ENCODE measurements at regions not wholly inside any gene's neighbourhood (a gene's known extent, or its start where the extent isn't known, plus 50 kb on each side); places are given as distances from the start of the nearest gene placed in this dataset.
A peak's percentile ranks its signal among the peaks of the same experiment; 100 is the strongest.

DNA sequence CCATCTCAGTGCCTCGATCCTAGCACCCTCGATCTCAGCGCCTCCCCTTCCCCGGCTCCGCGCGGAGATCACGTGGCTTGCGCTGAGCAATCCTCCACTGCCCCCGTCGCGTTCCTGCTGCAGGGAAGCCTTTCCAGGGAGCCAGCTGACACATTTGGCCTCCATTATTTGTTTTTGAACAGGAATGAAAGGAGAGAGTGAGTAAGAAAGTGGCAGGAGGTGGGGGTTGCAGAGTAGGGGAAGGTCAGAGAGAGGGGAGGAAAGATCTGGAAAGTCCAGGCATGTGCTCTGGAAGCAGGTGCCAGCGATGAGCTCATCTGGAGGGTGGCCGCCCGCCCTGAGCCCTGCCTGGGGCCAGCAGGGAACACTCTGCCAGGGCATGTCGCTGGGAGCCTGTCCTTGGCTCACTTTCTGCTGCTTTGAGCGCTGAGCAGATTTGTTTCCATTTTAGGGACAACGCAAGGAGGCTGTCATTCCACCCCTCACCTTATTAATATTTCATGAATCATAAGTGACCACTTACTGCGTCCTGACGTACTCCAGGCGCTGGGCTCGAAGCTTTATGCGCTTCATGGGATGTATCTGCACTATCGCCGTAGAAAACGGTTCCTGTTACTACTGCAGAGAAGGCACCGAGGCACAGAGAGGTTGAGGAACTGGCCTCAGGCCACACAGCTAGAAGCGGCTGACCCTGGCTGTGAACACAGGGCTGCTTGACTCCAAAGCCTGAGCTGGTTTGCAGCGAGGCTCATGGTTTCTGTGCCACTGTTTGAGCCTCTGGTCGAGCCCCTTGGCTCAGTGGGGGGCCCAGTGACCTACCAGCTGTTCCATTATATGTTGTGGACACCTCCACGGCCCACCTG lies 283.1 kb downstream of the SEC14L1 start:
- intact Hi-C loops (cut with DNase I): no loop called here

DNA sequence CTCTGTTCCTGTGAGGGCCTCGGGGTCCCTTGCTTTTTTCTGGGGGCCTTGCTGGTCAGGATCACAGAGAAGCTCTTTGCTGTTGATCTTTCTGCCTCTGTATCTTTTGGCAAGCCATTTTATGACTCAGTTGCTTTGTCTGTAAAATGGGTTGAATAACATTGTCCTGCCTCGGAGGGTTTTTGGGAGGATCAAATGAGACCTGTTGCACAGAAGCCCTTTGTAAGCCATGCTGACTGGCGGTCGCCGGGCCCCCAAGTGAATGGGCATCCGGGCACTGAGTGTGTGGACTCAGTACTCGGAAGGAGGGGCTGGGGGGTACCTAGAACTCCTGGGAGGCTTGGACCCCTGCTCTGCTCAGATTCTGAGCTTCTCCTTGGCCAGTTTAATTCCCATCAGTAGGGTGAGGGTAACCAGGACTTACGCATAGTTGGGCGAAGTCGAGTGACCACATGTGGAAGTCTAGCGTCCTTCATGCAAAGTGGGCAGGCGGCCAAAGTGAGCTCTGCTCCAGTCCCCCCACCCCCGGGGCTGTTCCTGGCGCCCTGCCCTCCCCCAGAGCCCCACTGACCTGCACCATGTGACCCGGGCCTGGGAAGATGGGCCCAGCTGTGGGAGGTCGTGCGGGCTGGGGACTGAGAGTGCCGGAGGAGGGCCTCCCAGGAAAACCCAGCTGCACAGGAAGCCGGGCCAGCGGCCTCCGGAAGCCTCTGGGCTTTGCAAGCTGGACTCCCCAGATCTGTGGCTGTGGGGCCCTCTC lies 284.0 kb downstream of the SEC14L1 start:
- DNase-seq: peak in 8 of 10 donors; percentile 55 to 95 (median 68)
- intact Hi-C loops (cut with DNase I): no loop called here

More for the DNA sequence above, 283.1 kb downstream of the SEC14L1 start:
- DNase-seq: peak in 8 of 10 donors; percentile 42 to 94 (median 62)

DNA sequence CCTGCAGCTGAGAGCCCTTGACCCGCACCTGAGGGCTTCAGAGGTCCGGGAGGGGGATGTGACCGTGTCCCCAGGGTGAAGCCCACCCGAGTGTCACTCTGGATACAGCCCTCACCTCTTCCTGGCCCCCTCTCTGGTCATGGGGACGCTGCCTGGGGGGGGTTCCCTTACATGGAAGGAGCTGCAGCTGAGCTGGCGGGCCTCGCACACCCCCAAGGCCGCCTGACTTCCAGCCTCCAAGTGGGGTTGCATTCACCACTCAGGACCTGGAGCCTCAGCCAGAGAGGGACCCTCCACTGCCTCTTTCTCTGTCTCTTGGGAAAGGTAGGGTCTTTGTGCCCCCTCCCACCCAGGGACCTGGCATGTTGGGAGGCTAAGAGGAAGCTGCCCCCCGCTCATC lies 284.6 kb downstream of the SEC14L1 start:
- intact Hi-C loops (cut with DNase I): no loop called here
- no peak for DNase-seq

GRCh38 chr17:77425791-77426641 lies 285.2 kb downstream of the SEC14L1 start:
- peak in 1 of 10 donors; percentile 75 for DNase-seq
- intact Hi-C loops (cut with DNase I): no loop called here

GRCh38 chr17:77426676-77427386 lies 286.1 kb downstream of the SEC14L1 start:
- intact Hi-C loops (cut with DNase I): no loop called here
- no peak for DNase-seq

GRCh38 chr17:77427391-77427991 lies 286.7 kb downstream of the SEC14L1 start:
- DNase-seq: peak in 2 of 10 donors; percentile 33 to 92
- intact Hi-C loops (cut with DNase I): no loop called here

- DNase-seq: peak in 1 of 10 donors; percentile 80
- intact Hi-C loops (cut with DNase I): no loop called here
Measured at GRCh38 chr17:77428020-77428748, 287.4 kb downstream of the SEC14L1 start.

GRCh38 chr17:77428749-77429368 lies 288.1 kb downstream of the SEC14L1 start:
- peak in 1 of 10 donors; percentile 75 for DNase-seq
- intact Hi-C loops (cut with DNase I): no loop called here

GRCh38 chr17:77429369-77429968 lies 288.7 kb downstream of the SEC14L1 start:
- DNase-seq: peak in 1 of 10 donors; percentile 82
- intact Hi-C loops (cut with DNase I): no loop called here

DNA sequence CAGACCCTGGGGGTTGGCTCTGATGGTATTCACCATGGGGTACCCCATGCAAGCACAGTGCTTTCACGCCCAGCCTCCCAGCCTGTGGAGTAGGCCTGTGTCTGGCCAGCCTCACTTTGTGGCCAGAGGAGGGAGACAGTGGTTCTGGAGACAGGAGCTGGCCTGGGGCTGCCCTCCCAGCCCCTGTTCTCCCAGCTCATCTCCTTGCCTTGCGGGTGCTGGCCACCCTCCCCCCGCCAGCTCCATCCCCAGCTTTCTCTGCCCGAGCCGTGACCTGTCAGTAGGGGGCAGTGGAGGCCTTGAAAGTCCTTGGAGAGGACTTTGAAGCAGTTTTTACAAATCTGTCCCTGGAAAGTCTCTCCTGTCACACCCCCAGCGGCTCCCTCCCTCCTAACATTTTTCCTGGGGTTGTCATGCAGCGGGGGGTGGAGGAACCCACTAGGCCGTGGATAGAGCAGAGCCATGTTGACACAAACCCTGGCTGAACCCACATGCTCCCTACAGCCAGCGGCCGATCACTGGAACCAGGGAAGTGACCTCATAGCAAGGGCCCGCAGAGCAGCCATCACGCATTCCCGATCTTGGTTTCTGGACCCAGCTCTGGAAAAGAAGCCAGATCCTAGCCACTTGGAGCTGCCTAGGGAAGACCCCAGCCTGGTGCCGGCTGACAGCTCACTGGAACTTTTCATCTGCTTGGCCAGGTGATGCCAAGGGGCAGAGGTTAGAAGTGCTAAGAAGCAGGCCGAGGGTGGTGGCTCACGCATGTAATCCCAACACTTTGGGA lies 289.4 kb downstream of the SEC14L1 start:
- peak; percentile 57 to 97 (median 84) for DNase-seq
- intact Hi-C loops (cut with DNase I): loop anchor here (1.0 kb wide), 2 partner anchors 65 to 99 kb away; no protein-coding TSS in a partner anchor

DNA sequence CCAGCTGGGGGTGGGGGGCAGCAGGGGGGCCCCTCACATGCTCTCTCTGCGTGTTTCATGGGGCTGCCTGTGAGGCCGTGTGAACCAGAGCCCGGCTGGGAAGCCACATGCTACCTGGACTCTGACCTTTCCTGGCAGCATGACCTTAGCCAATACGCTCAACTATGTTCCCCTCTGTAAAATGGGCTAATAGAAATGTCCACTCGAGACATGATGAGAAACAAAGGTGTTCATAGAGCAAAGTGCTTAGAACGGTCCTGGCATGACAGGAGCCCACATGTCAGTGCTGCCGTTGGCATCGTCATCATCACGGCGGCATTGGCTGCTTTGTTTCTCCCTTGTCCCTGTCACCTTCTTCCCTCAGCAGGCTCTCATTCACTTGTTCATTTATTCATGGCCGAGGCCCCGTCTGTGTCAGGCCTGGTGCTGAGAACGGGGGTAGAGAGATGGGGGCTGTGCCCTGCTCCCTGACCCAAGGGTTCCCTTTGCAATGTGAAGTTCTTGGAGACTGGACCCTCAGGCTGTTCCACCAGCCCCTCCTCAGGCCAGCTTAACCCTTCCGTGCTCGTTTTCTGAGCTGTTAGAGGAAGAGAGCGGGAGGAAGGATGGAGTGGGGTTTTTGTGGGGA lies 291.4 kb downstream of the SEC14L1 start:
- intact Hi-C loops (cut with DNase I): no loop called here
- no peak for DNase-seq

GRCh38 chr17:77432742-77433141 lies 292.0 kb downstream of the SEC14L1 start:
- intact Hi-C loops (cut with DNase I): no loop called here
- no peak for DNase-seq

DNA sequence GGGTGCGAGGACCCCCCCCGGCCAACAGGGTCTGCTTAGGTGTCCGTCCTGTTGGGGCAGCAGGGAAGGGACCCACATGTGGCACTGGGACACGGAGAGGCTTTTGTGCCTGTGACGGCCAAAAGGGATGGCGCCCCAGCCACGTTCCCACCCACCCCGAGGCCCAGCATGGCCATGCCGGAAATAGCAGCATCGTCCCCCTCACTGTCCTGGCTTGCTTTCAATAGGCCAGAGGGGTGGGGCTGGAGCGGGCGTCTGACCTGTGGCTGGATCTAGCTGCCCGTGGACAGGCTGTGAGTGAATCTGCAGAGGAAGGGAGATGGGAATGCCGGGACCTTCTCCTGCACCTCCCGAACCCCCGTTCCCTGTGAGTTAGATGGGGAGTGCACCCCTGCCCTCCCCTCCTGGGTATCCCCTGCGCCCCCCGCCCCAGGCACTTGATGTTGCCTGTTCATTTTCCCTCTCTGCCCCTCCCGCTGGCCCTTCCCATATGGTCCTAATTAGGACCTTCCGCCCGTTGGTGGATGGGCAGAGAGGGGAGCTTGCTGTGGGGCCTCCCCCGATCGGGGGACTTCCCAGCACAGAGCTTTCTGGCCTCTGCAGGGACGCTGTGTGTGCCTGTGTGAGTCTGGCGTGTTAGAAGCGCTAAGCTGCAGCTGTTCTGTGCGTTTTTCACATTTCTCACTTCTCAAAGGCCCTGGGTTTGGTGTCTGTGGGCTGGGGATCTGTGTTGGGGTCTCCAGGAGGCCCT lies 292.8 kb downstream of the SEC14L1 start:
- intact Hi-C loops (cut with DNase I): no loop called here
- no peak for DNase-seq

GRCh38 chr17:77434136-77435114 lies 293.7 kb downstream of the SEC14L1 start:
- no peak for DNase-seq
- intact Hi-C loops (cut with DNase I): no loop called here
